ENCODE measurements at regions not wholly inside any gene's neighbourhood (a gene's known extent, or its start where the extent isn't known, plus 50 kb on each side); places are given as distances from the start of the nearest gene placed in this dataset.
A peak's percentile ranks its signal among the peaks of the same experiment; 100 is the strongest.

DNA sequence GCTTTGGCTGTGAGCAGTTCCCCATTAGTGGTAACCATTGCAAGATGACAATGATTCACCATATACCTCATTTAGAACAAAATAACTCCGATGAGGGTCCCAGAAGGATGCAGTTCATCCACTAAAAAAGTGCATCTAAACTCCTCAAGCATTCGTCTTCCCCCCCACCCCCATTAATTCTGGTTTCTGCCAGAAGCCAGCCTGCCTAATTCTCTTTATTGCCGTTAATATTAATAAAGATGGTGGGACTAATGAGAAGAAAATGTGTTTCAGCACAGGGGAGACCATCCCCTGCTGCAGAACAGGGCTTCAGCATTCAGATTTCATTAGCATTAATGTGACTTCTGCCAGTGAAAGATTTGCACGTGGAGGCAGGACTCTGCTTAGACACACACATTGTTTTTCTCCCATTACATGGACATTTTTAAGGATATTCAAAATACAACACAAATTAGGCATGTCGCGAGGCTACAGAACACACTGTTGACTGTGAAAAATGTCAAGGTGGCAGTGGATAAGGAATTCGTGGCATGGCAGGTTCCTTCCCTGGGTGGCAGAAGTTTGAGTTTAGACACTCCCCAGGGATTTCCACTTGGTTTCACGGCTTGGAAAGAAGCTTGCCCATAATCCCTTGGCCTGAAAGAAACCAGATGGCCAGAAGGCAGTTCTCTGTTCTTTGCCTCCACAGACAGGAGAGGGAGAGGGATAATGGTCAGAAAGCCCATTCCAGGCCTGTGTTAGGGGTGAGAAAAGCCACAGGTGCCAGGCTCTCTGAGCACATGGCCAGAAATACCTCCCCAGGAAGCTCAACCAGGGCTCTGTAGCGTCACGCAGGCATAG lies 236.5 kb downstream of the FOXO1 start:
- DNase-seq (ENCODE audit: low read depth): no peak

DNA sequence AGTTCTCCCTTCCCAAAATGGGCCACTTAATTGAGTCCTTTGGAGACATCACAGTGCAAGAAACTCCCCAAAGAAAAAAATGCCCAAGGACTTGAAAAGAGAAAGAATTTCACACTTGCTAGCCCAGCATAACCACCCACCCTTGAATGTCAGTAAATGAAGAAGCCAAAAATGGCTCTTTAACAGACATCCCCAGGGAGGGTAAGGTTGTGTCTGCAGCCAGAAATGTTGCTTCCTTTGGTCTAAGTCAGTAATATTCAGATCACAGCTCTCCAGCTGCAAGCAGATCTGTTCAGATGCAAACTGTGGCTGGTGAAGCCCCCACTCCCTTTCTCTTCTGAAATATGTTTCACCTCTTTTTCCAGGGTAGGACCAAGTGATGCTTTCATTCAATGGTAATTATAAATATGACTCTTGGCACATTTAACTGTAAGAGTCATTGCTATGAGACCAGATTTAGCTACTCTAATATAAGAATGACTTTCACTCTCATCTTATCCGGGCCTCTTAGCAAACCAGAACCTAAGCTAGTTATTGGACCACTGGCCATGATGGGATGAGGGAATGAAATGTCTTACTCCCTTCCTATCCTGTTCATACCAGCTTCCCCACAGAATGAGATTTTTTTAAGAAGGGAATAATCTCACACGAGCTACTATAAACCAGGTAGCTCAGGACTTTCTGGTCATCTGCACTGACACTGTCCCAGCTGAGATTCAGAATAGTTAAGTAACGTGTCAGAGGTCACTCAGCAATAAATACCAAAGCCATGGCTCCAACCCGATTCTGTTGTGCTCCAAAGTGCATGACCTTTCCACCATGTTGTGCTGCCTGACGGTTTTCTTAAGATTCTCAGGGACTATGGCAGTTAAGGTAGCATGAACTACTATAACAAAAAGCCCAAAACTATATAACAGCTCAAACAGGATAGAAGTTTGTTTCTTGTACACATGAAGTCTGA lies 234.1 kb downstream of the FOXO1 start:
- no peak for DNase-seq (ENCODE audit: low read depth)

DNA sequence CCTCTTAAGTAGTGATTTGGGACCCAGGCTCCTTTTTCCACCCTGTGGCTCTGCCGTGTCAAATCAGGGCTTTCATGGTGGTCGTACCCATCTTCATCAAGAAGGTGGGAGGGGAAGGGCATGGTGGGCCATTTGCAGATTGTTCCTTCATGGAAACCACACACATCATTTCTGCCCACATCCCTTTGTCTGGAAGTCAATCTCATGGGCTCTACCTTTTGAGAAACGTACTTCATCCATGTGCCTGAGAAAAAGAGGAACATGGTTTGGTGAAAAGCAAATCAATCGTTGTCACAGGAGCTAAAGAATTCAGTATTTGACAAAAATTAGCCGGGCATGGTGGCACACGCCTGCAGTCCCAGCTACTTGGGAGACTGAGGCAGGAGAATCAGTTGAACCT lies 233.4 kb downstream of the FOXO1 start:
- DNase-seq (ENCODE audit: low read depth): no peak

- no peak for DNase-seq (ENCODE audit: low read depth)
Measured at GRCh38 chr13:40433577-40433976, 232.9 kb downstream of the FOXO1 start.

DNA sequence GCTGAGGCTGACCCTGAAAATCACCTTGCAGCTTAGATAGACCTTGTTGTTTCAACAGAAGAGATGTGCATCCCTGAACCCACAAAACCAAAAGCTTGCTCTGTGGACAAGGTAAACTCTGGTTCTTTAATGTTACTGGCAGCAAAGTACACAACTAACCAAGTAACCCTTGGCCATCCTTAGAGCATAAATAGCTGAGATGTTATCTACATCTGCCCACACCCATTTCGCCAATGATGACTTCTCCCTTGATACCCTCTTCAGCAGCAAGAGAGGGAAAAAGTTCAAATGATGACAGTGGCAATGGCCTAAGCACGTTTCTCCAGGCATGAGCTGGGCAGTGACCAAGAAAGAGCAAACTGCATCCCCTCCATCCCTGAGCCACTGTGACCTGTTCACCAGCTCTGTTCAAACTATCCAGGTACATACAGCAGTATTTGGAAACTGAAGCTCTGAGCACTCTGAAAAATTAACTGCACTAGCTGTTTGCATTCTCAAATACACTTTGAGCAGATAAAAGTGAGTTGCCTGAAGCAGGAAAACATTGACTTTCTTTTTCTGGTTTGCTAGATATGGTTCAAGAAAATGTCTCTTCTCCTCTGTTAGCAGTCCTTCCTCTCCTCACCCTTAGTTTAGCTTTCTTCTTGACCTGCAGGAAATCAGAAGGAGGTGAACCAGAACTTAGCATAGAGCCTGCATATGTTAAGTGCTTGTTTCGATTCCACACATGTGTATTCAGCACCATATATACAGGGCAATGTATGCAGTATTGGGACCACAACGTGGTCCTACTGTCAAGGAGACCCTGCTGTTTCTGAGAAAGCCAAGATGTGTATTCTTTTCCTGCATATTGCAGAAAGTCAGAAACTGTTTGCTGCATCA lies 231.7 kb downstream of the FOXO1 start:
- DNase-seq (ENCODE audit: low read depth): no peak

- no peak for DNase-seq (ENCODE audit: low read depth)
Measured at GRCh38 chr13:40438022-40438680, 228.3 kb downstream of the FOXO1 start.

DNA sequence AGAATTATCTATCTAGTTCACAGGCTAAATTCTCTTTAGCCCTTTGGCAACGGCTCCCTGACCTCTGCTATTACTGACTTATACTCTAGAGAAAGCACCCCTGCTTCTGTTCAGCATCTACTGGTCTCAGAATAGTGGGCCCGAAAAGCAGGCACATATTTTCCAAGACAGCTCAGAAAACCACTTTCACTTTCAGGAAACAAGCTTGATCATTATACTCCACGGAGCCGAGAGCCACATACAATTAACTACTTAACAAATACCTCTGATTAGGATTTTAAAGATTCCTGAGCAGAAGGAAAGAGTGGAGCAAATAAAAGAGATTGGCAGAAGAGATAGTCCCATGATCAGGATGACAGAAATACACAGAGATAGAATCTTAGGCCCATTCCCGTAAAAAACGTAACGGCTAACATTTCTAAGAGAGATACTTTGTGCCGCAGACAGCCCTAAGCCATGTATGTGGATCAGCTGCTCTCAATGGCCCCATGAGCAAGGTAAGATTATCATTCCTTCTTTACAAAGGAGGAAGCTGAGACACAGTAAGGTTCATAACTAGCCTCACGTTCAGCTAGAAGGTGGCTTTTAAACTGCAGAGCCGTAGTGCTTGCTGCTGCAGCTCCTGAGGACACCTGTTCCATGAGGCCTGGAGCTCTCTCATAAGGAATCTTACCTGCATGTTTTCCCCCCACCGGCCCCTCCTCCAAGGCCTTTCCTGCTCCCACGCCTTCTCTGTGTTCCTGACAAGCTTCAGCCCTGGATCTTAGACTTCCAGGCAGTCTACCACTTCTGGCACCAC lies 227.2 kb downstream of the FOXO1 start:
- peak; percentile 26 for DNase-seq (ENCODE audit: low read depth)

DNA sequence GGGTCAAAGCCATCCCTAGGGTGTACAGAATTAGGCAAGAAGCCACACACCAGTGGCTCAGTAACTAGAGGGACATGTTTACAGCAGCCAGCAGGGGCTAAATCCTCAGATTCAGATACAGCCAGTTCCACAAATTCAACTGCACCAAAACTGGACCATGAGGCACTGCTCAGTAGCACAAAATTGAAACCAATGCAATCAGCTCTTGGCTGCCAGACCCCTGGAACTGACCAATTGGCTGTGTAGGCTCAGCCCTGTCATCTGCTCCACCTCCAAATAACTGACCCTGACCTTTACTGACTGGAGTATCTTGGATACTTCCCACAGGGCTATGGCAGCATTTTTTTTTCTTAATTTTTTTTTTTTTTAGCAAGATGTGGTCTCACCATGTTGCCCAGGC lies 226.5 kb downstream of the FOXO1 start:
- no peak for DNase-seq (ENCODE audit: low read depth)

- DNase-seq (ENCODE audit: low read depth): no peak
Measured at GRCh38 chr13:40440990-40441820, 225.2 kb downstream of the FOXO1 start.

DNA sequence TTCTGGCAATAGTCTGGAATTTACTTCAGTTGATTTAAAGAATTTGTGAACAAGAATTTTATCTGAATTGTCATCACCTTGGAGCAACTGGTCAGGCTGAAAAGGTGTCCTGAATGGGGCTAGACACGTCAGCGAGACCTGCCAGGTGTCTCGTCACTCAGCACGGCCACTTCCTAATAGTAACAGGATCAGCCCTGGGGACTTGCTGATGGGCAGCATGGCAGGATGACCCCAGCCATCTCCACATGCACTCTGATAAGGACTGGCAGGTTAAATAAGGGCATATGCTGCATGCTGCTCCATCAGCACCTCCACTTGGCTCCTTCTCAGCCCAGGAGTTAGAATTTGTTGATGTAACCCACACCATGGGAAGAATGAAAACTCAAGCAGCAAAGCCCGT lies 224.2 kb downstream of the FOXO1 start:
- no peak for DNase-seq (ENCODE audit: low read depth)

DNA sequence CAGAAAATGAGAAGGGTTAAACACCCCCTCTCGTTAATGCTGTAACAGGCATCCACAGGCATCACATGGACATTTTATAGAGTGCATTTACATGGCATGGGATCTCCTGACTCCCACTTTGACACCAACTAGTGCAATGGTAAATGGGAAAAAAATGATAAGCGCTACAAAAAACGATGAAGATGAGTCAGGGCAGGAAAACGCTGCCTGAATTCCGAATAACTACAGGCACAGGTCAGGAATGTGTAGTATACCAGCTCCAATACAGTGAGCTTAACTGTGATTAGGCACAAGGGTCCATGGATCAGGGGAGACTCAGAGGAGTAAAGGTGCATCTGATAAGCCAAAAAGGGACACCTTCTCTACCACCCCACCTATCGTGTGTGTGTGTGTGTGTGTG lies 223.6 kb downstream of the FOXO1 start:
- peak; percentile 35 for DNase-seq (ENCODE audit: low read depth)

GRCh38 chr13:40444241-40444640 lies 222.2 kb downstream of the FOXO1 start:
- no peak for DNase-seq (ENCODE audit: low read depth)

GRCh38 chr13:40445557-40445990 lies 220.9 kb downstream of the FOXO1 start:
- peak; percentile 51 for DNase-seq (ENCODE audit: low read depth)

GRCh38 chr13:40446365-40446764 lies 220.1 kb downstream of the FOXO1 start:
- peak; percentile 95 for DNase-seq (ENCODE audit: low read depth)

GRCh38 chr13:40447857-40448256 lies 218.6 kb downstream of the FOXO1 start:
- no peak for DNase-seq (ENCODE audit: low read depth)

- no peak for DNase-seq (ENCODE audit: low read depth)
Measured at GRCh38 chr13:40452038-40452666, 214.3 kb downstream of the FOXO1 start.

- DNase-seq (ENCODE audit: low read depth): no peak
Measured at GRCh38 chr13:40452741-40453334, 213.6 kb downstream of the FOXO1 start.

GRCh38 chr13:40453351-40454021 lies 213.0 kb downstream of the FOXO1 start:
- peak; percentile 79 for DNase-seq (ENCODE audit: low read depth)

All from EH (cell line).